Fibroblast of peridontal ligament (primary cell): ENCODE measurements at regions not wholly inside any gene's neighbourhood (a gene's known extent, or its start where the extent isn't known, plus 50 kb on each side); places are given as distances from the start of the nearest gene placed in this dataset.

Experiments used
- DNase-seq: peaks from one replicate; pipeline ENCODE4 v3.0.0-alpha.2; 2010; ENCODE audit errors: extremely low read depth

- no peak for DNase-seq
Observed at GRCh38 chr18:40882468-40882867, 1072.6 kb upstream of the PIK3C3 start.

GRCh38 chr18:40878371-40878770, 1076.7 kb upstream of the PIK3C3 start:
- peak; percentile 23 for DNase-seq

GRCh38 chr18:40877096-40877495, 1077.9 kb upstream of the PIK3C3 start:
- DNase-seq: peak; percentile 94

- DNase-seq: no peak
Observed at GRCh38 chr18:40875101-40875615, 1079.9 kb upstream of the PIK3C3 start.

GRCh38 chr18:40874233-40874632, 1080.8 kb upstream of the PIK3C3 start:
- peak; percentile 39 for DNase-seq

- DNase-seq: peak; percentile 73
Observed at GRCh38 chr18:40868110-40868858, 1086.8 kb upstream of the PIK3C3 start.

- peak; percentile 90 for DNase-seq
Observed at GRCh38 chr18:40867459-40867858, 1087.6 kb upstream of the PIK3C3 start.

GRCh38 chr18:40866968-40867367, 1088.1 kb upstream of the PIK3C3 start:
- peak; percentile 10 for DNase-seq

- DNase-seq: no peak
Observed at GRCh38 chr18:40866013-40866645, 1088.9 kb upstream of the PIK3C3 start.

GRCh38 chr18:40864846-40865245, 1090.2 kb upstream of the PIK3C3 start:
- DNase-seq: peak; percentile 18

GRCh38 chr18:40863801-40864200, 1091.2 kb upstream of the PIK3C3 start:
- DNase-seq: no peak

GRCh38 chr18:40860189-40860588, 1094.8 kb upstream of the PIK3C3 start:
- DNase-seq: no peak

GRCh38 chr18:40855661-40856060, 1099.4 kb upstream of the PIK3C3 start:
- no peak for DNase-seq

GRCh38 chr18:40852406-40852805, 1102.6 kb upstream of the PIK3C3 start:
- DNase-seq: no peak

GRCh38 chr18:40851014-40851429, 1104.0 kb upstream of the PIK3C3 start:
- peak; percentile 13 for DNase-seq

- DNase-seq: no peak
Observed at GRCh38 chr18:40849886-40850285, 1105.1 kb upstream of the PIK3C3 start.

- DNase-seq: peak; percentile 62
Observed at GRCh38 chr18:40841467-40841866, 1113.6 kb upstream of the PIK3C3 start.

- DNase-seq: no peak
Observed at GRCh38 chr18:40841063-40841462, 1114.0 kb upstream of the PIK3C3 start.

GRCh38 chr18:40832362-40832761, 1122.7 kb upstream of the PIK3C3 start:
- DNase-seq: peak; percentile 68

- no peak for DNase-seq
Observed at GRCh38 chr18:40824291-40824690, 1130.7 kb upstream of the PIK3C3 start.

GRCh38 chr18:40821596-40822243, 1133.3 kb upstream of the PIK3C3 start:
- no peak for DNase-seq

- DNase-seq: peak; percentile 55
Observed at GRCh38 chr18:40812981-40813515, 1142.0 kb upstream of the PIK3C3 start.
